IMR-90 (cell line): ENCODE measurements at regions not wholly inside any gene's neighbourhood (a gene's known extent, or its start where the extent isn't known, plus 50 kb on each side); places are given as distances from the start of the nearest gene placed in this dataset.

Experiments used
- ATAC-seq: fragments of 200-7000 bp; cut with Tn5 transposase; 2 replicates; pipeline ENCODE4 v1.9.1; 2020; ENCODE audit warnings: low read depth, mild to moderate bottlenecking, moderate library complexity
- BruUV-seq: library from RNA; stranded (reverse); fragments of 400-500 nt; replicated peaks from 2 replicates; lab custom pipeline; 2021; lab: Mats Ljungman, UMichigan
- CTCF ChIA-PET: fragments of 300-600 bp; formaldehyde crosslinking; extraction: SDS; loops from one replicate; lab custom pipeline; 2021; ENCODE audit warnings: antibody characterized with exemption; lab: Yijun Ruan, JAX
- POLR2A ChIA-PET: fragments of 300-600 bp; sonication (Branson Sonifier 250); formaldehyde crosslinking; loops from one replicate; lab custom pipeline; 2022; ENCODE audit warnings: antibody characterized with exemption; ENCODE audit not compliant: unreplicated experiment; lab: Charles Lee
- DNase-seq: peaks from one replicate; pipeline ENCODE4 v3.0.0; 2013
- H2AFZ ChIP-seq: replicated peaks from 2 replicates; pipeline ENCODE3; 2013; ENCODE audit warnings: low read length, mild to moderate bottlenecking; ENCODE audit not compliant: poor library complexity
- H2AK5ac ChIP-seq: 2 replicates; pipeline ENCODE4 v1.6.1; 2013; ENCODE audit warnings: low read depth, low read length, inconsistent platforms
- H2AK9ac ChIP-seq: replicated peaks from 2 replicates; pipeline ENCODE3; 2013; ENCODE audit warnings: mild to moderate bottlenecking, low read depth, low read length, moderate library complexity; ENCODE audit not compliant: poor library complexity
- H2BK120ac ChIP-seq: 2 replicates; pipeline ENCODE4 v1.6.1; 2013; ENCODE audit warnings: low read depth, low read length, inconsistent platforms
- H2BK15ac ChIP-seq: 3 replicates; pipeline ENCODE4 v1.6.1; 2013; ENCODE audit warnings: low read depth, low read length, inconsistent platforms
- H2BK20ac ChIP-seq: 2 replicates; pipeline ENCODE4 v1.6.1; 2013; ENCODE audit warnings: low read depth, mild to moderate bottlenecking, inconsistent platforms, low read length, moderate library complexity
- H2BK5ac ChIP-seq: 2 replicates; pipeline ENCODE4 v1.6.1; 2013; ENCODE audit warnings: mild to moderate bottlenecking, low read depth, low read length, inconsistent platforms; ENCODE audit not compliant: poor library complexity, severe bottlenecking
- H3K14ac ChIP-seq: replicated peaks from 2 replicates; pipeline ENCODE4 v1.6.1; 2013; ENCODE audit warnings: low read depth, low read length, inconsistent platforms
- H3K18ac ChIP-seq: 2 replicates; pipeline ENCODE4 v1.6.1; 2013; ENCODE audit warnings: low read depth, low read length, control low read depth
- H3K23ac ChIP-seq: 2 replicates; pipeline ENCODE4 v1.6.1; 2013; ENCODE audit warnings: low read depth, low read length, inconsistent platforms
- H3K27ac ChIP-seq: 2 replicates; pipeline ENCODE4 v1.5.1; 2013; ENCODE audit warnings: mild to moderate bottlenecking, control low read depth, low read length; ENCODE audit not compliant: insufficient read depth
- H3K27me3 ChIP-seq: 2 replicates; pipeline ENCODE4 v1.6.1; 2013; ENCODE audit warnings: low read length; ENCODE audit not compliant: control insufficient read depth, insufficient read depth
- H3K36me3 ChIP-seq: 2 replicates; pipeline ENCODE4 v1.6.1; 2013; ENCODE audit warnings: low read length, mixed read lengths; ENCODE audit not compliant: control insufficient read depth, insufficient read depth
- H3K4ac ChIP-seq: 2 replicates; pipeline ENCODE4 v1.6.1; 2013; ENCODE audit warnings: low read depth, low read length, inconsistent platforms
- H3K4me1 ChIP-seq: 2 replicates; pipeline ENCODE4 v1.6.1; 2013; ENCODE audit warnings: low read length, mixed read lengths; ENCODE audit not compliant: control insufficient read depth, insufficient read depth
- H3K4me2 ChIP-seq: 2 replicates; pipeline ENCODE4 v1.6.1; 2013; ENCODE audit warnings: low read depth, mild to moderate bottlenecking, control low read depth, low read length, moderate library complexity
- H3K4me3 ChIP-seq: 2 replicates; pipeline ENCODE4 v1.5.1; 2013; ENCODE audit warnings: low read depth, mild to moderate bottlenecking, control low read depth, low read length, moderate library complexity; ENCODE audit not compliant: insufficient read depth
- H3K56ac ChIP-seq: 2 replicates; pipeline ENCODE4 v1.6.1; 2013; ENCODE audit warnings: low read length, inconsistent platforms; ENCODE audit not compliant: insufficient read depth; ENCODE audit errors: extremely low read depth
- H3K79me1 ChIP-seq, 2 experiments: 2 replicates each; pipeline ENCODE4 v1.6.1; 2013; ENCODE audit warnings: low read length in 2 of 2, inconsistent platforms in 1 of 2, low read depth in 1 of 2
- H3K9ac ChIP-seq: 2 replicates; pipeline ENCODE4 v1.6.1; 2013; ENCODE audit warnings: low read depth, low read length, control low read depth
- H3K9me1 ChIP-seq: 2 replicates; pipeline ENCODE4 v1.6.1; 2013; ENCODE audit warnings: low read length, inconsistent platforms; ENCODE audit not compliant: insufficient read depth
- H3K9me3 ChIP-seq: 2 replicates; pipeline ENCODE4 v1.6.1; 2013; ENCODE audit warnings: low read length; ENCODE audit not compliant: control insufficient read depth, insufficient read depth
- H4K20me1 ChIP-seq: 2 replicates; pipeline ENCODE4 v1.6.1; 2013; ENCODE audit warnings: low read length, inconsistent platforms; ENCODE audit not compliant: insufficient read depth
- H4K5ac ChIP-seq: 2 replicates; pipeline ENCODE4 v1.6.1; 2013; ENCODE audit warnings: mild to moderate bottlenecking, low read depth, low read length, control low read depth
- H4K8ac ChIP-seq, 2 experiments: 2 replicates each; pipeline ENCODE4 v1.6.1; 2013; ENCODE audit warnings: low read depth in 2 of 2, low read length in 2 of 2, control low read depth in 1 of 2, inconsistent platforms in 1 of 2
- H4K91ac ChIP-seq: 2 replicates; pipeline ENCODE4 v1.6.1; 2013; ENCODE audit warnings: low read depth, low read length, inconsistent platforms; ENCODE audit not compliant: insufficient read depth
- POLR2A ChIP-seq: IDR thresholded peaks from 2 replicates; pipeline ENCODE4 v1.6.1; 2012; ENCODE audit warnings: mild to moderate bottlenecking, low read depth, low read length
- WGBS, 2 experiments: methylation state at CpG; one replicate each; pipeline versions ENCODE4 v1.1.5 to v1.1.7; 2013; ENCODE audit warnings: missing lambda C conversion rate in 2 of 2; ENCODE audit not compliant: insufficient read length in 1 of 2; ENCODE audit errors: extremely low coverage in 2 of 2; 5-methylcytosine and 5-hydroxymethylcytosine counted together
- dilution Hi-C: fragments of 300-500 bp; cut with HindIII; formaldehyde crosslinking; loops from one replicate; pipeline ENCODE4 v1.14.3; 2018; ENCODE audit warnings: low sequenced_read_pairs; ENCODE audit not compliant: unreplicated experiment
- in situ Hi-C: fragments of 300-500 bp; cut with MboI; formaldehyde crosslinking; loops from 3 replicates; pipeline ENCODE4 v1.14.3; 2019; ENCODE audit warnings: low sequenced_read_pairs, inconsistent platforms, mixed read lengths
- intact Hi-C: fragments of 100-400 bp; cut with micrococcal nuclease; formaldehyde crosslinking; loops from 2 replicates; pipeline ENCODE4 v1.10.0; 2022
- TF ChIP-seq, protein P1 (sequence below): fragments of 150-350 bp; IDR thresholded peaks from 2 replicates; pipeline ENCODE4 v1.6.1; 2016; ENCODE audit warnings: low read depth, mild to moderate bottlenecking, low read length, moderate library complexity, borderline replicate concordance

DNA sequence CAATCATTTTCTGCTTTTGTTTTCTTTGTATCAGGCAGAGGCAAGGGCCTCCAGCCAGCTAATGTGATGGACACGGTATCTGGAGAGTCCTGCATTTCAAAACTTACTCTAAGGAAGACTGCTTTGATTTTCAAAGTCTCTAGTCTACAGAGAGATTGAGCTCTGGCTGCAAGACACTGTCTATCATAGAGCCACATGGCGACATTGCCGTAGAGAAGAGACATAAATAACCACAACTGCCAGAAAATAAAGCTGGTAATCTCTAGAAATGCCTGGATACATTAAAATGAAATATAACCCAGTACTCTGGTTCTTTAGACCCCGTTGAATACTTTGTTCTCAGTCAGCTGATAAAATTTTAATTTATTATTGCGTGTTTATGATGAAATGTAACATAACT lies 90.8 kb downstream of the OTUD1 start:
- ChIA-PET CTCF (interaction anchor here (1.4 to 2.6 kb wide), 2 partner anchors 215 to 371 kb away, joined by 3 to 15 read pairs; no protein-coding TSS in a partner anchor), POLR2A (no interaction called here)
- H4K20me1 ChIP-seq = no peaks in the 10 kb centered on the region
- no peaks in the 10 kb centered on the region for H3K79me1 ChIP-seq
- peaks cover 3% of the 10 kb centered on the region; the same call in 1 of the 2 replicates for H3K27me3 ChIP-seq
- H2BK5ac ChIP-seq = no peak overlapping the region
- no peak overlapping the region for H3K9ac ChIP-seq
- intact Hi-C loops (loop anchor here (1.0 to 2.0 kb wide), 3 partner anchors 214 to 371 kb away; no protein-coding TSS in a partner anchor), dilution Hi-C loops (no loop called here), in situ Hi-C loops (loop anchor here (5.0 to 25.0 kb wide), 3 partner anchors 212 to 983 kb away; no protein-coding TSS in a partner anchor)
- no TSS peak for BruUV-seq
- H3K27ac ChIP-seq = no peak overlapping the region
- H3K4me3 ChIP-seq = no peak overlapping the region
- no peak overlapping the region for H2BK20ac ChIP-seq
- no peak overlapping the region for H3K56ac ChIP-seq
- H3K36me3 ChIP-seq = no peaks in the 10 kb centered on the region
- H3K9me3 ChIP-seq = no peaks in the 10 kb centered on the region
- H2BK120ac ChIP-seq = no peak overlapping the region
- no peak overlapping the region for H3K23ac ChIP-seq
- no peak overlapping the region for H4K8ac ChIP-seq
- H3K4ac ChIP-seq = no peak overlapping the region
- H2AFZ ChIP-seq = no peak overlapping the region
- H3K14ac ChIP-seq = no peak overlapping the region
- H2AK5ac ChIP-seq = no peak overlapping the region
- H2BK15ac ChIP-seq = no peak overlapping the region
- H4K5ac ChIP-seq = no peak overlapping the region
- H3K18ac ChIP-seq = no peak overlapping the region
- no peak overlapping the region for H4K91ac ChIP-seq
- no peak overlapping the region for H2AK9ac ChIP-seq
- DNase-seq = no peak
- no peak overlapping the region for H3K4me2 ChIP-seq
- no peaks in the 10 kb centered on the region for H3K9me1 ChIP-seq
- H3K4me1 ChIP-seq = no peaks in the 10 kb centered on the region
- 20% methylated on average over 1 of the region's 5 CpGs; no CpG with 5 or more reads in 1 of the 2 experiments for WGBS, 2 experiments
- TF ChIP-seq, protein P1, sequence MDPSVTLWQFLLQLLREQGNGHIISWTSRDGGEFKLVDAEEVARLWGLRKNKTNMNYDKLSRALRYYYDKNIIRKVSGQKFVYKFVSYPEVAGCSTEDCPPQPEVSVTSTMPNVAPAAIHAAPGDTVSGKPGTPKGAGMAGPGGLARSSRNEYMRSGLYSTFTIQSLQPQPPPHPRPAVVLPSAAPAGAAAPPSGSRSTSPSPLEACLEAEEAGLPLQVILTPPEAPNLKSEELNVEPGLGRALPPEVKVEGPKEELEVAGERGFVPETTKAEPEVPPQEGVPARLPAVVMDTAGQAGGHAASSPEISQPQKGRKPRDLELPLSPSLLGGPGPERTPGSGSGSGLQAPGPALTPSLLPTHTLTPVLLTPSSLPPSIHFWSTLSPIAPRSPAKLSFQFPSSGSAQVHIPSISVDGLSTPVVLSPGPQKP = no peak
- TF ChIP-seq POLR2A = no peak
- ATAC-seq = no peak
